Liver (tissue), 3 donors: ENCODE measurements at regions not wholly inside any gene's neighbourhood (a gene's known extent, or its start where the extent isn't known, plus 50 kb on each side); places are given as distances from the start of the nearest gene placed in this dataset.

ENCODE experiments used
- ATF3 ChIP-seq: IDR thresholded peaks from 2 replicates; pipeline ENCODE4 v1.6.1; 2016; ENCODE audit warnings: antibody characterized with exemption
- CTCF ChIP-seq: fragments of 150-350 bp; IDR thresholded peaks from 2 replicates; pipeline ENCODE4 v1.5.1; 2017; ENCODE audit warnings: improper control_type of control experiment, low read depth, low read length; ENCODE audit not compliant: missing input control
- EGR1 ChIP-seq, 2 donors: IDR thresholded peaks; 2 replicates each; pipeline ENCODE4 v1.6.1; 2016 to 2018; ENCODE audit warnings: antibody characterized with exemption in 2 of 2, low read depth in 2 of 2
- REST ChIP-seq: IDR thresholded peaks from 2 replicates; pipeline ENCODE4 v1.6.1; 2016; ENCODE audit warnings: antibody characterized with exemption, mild to moderate bottlenecking
- TAF1 ChIP-seq: conservative IDR thresholded peaks from 2 replicates; pipeline ENCODE4 v1.6.1; 2016; ENCODE audit warnings: antibody characterized with exemption, mild to moderate bottlenecking
- donor health status: healthy.
- donor health status: healthy.

GRCh38 chr17:30677550-30678249 lies 146.8 kb downstream of the CRLF3 start:
- no peak for TF ChIP-seq REST
- no peak for TF ChIP-seq CTCF
- no peak for TF ChIP-seq EGR1 (IDR thresholded peaks at IDR 0.05; ENCODE audit: low read depth in 2 of 2)
- TF ChIP-seq TAF1, result no peak
- TF ChIP-seq ATF3, result no peak
